ENCODE measurements at regions not wholly inside any gene's neighbourhood (a gene's known extent, or its start where the extent isn't known, plus 50 kb on each side); places are given as distances from the start of the nearest gene placed in this dataset.

- TF ChIP-seq CTCF (conservative IDR thresholded peaks at IDR 0.05), result no peak
- no peak for TF ChIP-seq ZFX (IDR thresholded peaks at IDR 0.05)
These were observed 72.1 kb downstream of the ZNF648 start for GRCh38 chr1:181989261-181989920.
